NCI-H2196 (cell line): ENCODE measurements at regions not wholly inside any gene's neighbourhood (a gene's known extent, or its start where the extent isn't known, plus 50 kb on each side); places are given as distances from the start of the nearest gene placed in this dataset.

Source experiments
- DNase-seq: peaks from one replicate; lab custom pipeline; 2025; ENCODE audit not compliant: unreplicated experiment; lab: John Stamatoyannopoulos, UW

DNA sequence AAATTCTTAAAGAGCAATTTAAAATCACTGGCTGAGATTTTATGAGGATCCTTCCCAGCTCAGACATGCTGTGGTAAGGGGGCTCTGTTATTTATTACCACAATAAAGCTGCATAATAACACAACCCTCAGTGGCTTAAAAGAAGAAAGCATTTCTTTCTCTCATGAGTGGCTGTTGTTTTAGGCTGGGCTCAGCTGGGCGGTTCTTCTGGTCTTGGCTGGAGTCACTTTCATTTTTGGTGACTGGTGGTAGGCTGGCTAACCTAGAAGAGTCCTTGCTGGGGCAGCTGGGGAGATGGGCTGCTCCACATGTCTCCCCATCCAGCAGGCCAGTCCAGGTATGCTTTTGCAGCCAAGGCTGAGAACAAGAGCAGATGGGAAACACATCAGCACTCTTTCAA is 113.0 kb upstream of the MSX1 start:
- DNase-seq, result no peak

DNA sequence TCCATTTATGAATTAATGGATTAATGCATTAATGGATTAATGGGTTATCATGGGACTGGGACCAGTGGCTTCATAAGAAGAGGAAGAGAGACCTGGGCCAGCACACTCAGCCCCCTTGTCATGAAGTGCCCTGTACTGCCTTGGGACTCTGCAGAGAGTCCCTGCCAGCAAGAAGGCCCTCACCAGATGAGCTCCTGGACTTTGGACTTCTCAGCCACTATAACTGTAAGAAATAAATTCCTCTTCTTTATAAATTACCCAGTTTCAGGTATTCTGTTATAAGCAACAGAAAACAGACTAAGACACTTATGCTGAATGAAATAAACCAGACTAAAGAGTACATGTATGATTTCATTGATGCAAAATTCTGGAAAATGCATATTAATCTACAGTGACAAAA is 119.4 kb upstream of the MSX1 start:
- DNase-seq, result no peak

DNA sequence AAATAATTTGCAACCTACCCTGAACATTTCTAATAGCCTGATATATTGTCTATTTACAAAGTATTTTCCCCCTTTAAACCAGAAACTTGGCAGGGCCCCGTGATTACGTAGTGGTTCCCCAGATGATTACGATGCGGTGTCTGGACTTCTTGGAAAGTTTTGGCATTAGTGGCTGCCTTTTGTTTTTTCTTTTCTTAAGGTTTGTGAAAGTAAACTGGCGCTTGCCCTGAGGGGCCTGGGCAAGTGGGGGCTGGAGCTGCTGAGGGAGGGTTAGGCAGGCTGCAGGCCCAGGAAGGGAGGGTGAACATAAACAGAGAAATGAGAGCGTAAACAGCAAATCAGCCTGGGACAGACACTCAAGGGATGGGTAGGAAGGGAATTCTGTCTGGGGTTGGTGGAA is 123.6 kb upstream of the MSX1 start:
- DNase-seq, result no peak

DNA sequence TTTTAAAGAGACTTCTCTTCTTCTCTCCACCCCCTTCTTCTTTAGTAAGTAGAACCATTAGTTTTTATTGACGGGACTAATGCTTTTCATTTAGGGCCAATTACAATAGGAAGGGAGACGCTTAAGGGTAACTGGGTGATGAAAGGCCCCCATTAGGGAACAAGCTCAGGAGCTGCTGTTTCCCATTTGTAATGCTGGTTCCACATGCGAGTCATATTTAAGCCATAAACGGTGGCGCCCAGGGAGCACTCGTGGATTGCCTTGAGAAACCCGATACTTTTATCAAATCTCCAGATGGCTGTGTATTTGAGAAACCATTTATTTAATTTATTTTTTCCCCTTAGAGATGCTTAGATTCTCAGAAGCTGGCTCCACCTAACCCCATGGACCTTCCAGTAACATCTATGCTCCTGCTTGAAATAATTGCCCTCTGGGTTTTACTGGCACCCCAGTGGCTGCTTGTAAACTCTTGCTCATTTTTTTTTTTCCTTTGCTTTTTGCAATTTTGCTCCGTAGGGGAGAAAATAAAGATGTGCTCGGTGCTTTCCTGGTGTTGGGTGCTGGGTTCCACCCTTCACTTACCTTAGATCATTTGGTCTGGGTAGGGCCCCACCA is 124.2 kb upstream of the MSX1 start:
- no peak for DNase-seq

DNA sequence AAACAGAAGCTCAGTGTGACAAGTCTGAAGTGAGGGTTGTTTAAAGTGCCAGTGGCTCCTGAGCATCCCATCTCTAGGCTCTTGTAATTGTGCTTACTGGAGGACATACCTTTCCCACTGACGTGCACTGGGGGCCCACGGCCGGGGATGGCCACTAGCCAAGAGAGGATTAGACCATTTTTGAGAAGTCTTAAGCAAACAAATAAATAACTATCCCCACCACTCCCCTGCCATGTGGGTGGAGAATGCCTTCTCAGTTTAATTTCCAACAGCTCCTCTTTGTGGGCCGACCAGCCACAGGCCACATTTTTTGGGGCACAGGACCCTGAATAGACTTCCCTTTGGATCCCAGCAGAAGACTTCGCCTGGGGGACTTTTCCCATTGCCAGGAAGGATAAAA is 125.0 kb upstream of the MSX1 start:
- DNase-seq, result no peak

DNA sequence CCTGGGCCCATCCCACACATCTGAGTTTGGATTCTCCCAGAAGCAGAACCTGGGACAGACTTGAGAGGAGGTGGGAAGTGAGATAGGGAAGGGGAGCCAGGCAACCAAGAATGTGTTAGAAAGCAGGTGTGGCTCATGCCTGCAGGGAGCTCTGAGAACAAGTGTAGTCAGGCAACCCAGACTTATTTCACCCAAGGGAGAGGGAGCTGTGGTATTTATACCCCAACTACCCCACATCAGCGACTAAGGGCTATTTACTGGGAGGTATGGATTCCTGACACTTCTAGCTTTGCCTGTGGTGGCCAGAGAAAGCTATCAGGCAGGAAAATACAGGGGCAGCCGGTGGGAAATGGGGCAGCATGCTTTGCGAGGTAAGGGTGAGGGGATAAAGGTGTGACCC is 125.8 kb upstream of the MSX1 start:
- DNase-seq, result no peak

DNA sequence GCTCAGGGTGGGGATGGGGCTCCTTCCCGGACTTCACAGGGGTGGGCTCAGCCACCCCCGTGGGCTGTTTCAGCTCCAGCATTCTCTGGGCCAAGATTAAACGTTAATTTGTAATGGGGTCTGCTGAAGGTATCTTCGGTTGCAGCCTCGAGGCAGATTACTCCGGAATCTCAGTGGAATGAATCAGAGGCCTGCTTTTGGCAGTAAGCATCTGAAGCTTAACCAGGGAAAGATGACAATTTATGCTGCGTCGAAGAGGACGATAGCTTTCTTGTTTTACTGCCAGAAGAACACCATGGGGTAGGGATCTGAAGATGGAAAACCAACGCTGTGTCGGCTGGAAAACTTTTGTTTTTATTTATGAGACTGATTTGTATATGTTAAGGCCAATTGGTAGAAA is 129.2 kb upstream of the MSX1 start:
- DNase-seq, result no peak

DNA sequence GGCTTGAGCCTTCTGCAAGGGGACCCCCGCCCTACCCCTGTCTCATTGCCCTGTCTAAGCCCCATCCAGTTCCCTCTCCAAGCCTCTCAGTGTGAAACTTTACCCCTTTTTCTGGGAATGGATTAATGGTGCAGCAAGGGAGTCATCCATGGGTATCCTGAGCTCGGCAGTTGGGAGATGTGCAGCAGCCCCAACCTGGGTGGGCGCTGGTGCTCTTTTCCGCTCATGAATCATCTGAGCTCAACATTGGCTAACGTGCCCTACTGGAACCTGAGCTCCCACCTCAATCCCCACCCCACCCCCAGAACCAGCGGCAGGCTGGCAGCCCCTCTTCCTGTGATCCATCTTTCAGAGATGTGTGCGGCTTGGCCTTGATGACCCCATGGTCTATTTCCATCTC is 130.3 kb upstream of the MSX1 start:
- no peak for DNase-seq

DNA sequence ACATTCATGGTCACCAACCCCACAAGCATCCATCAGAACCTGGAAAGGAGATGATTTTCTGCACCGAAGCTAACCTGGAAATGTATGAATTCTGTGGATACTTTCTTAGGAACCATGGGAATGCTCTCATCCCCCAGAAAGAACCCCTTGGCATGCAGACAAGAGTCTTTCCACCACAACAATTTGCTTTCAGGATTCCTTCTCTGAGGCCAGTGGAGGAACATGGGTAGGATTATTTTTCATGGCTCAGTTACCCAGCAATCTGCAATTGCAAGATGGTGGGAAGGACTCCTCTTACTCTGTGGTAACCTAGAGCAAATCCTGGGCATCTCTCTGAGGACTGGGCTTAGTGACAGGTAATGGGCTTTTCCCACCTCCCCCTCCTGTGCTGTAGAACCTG is 131.9 kb upstream of the MSX1 start:
- no peak for DNase-seq

DNA sequence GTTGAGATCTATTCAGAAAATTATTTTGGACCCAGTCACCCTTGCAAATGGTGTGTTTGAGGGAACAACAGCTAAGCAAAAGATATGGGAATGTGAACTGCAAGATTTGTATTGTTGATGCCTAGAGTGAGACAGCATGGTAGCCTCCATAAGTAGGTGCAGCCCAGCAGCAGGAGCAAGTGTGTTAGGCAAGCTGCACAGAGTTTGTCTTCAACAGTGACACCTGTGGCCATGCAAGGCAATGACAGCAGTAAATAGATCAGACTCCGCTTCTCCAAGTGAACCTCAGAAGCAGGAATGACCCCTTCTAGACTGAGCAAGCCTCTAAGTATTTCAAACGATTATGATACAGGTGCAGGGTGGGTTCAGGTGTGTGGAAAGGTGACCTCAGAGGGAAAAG is 133.4 kb upstream of the MSX1 start:
- DNase-seq, result no peak

DNA sequence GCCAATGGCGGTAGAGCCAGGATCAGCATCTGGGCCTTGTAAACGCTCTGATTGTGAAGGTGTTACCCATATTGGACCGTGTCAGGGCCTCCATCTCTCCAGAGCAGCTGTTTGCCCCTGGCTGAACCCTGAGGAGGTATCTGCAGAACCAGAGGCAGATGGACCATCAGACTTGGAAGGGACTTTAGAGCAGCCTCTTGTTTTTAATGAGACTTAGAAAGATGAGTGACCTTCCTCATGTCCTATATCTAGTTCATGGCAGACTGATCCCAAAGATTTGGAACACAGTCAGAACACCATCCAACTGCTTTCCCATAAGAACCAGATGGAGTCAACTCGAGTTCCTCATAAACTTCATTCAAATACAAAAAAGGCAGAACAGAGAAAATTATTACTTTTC is 135.1 kb upstream of the MSX1 start:
- DNase-seq, result no peak

DNA sequence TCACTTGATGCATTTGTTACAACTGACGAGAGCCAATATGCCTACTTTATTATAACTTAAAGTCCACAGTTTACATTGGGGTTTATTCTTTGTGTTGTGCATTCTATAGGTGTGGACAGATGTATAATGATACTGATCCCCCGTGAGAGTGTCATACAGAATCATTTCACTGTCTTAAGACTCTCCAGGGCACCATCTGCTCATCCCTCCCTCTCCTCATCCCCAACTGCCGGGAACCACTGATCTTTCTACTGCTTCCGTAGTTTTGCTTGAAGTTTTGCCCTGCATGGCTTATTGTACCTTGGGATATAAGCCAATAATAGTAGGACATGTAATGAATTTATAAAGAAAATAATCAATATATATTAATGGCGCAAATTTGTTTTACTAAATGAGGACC is 137.8 kb upstream of the MSX1 start:
- DNase-seq, result no peak

DNA sequence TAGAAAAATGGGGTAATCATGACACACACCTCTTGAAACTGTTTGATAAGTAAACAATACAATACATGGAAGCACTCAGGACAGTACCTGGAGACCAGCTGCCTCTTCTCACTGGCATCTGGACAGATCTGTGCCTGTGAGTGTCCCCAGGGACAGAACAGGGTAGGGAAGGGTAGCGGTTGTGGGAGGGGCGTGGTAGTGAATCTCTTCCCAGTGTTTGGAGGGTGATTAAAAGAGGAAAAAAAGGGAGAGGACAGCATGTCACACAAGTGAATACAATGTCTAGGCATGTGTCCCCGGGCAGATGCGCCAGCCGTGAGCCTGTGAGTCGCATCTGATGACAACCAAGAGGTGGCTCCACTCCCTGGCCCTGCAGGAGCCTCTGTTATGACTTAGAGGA is 138.8 kb upstream of the MSX1 start:
- no peak for DNase-seq

DNA sequence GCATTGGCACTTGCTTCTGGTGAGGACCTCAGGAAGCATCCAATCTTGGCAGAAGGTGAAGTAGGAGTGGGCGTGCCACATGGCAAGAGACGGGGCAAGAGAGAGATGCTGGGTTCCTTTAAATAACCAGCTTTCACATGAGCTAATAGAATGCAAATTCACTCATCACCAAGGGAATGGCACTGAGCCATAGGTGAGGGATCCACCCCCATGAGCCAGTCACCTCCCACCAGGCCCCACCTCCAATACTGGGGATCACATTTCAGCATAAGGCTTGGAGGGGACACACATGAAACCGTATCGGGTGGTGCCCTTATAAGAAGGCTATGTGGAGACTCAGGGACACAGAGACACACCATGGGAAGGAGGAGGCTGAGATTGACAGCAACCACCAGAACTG is 140.0 kb upstream of the MSX1 start:
- DNase-seq, result no peak

DNA sequence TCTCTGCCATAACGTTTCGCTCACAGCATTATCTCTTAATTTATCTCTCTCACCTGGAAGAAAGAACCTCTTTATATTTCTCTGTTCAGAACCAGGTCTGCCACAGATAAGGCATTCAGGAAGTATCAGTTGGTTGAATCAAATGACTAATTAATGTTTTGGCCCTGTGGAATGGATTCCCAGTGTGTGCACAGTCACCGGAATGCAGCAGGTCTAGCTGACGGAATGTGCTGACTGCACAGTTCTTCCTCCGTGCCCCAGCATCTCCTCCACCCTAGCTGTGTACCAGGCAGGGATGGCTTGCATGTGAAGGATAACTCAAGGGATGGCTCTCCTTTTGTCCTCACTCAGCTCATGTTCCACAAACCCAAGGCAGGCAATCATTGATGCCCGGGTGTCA is 141.8 kb upstream of the MSX1 start:
- no peak for DNase-seq

DNA sequence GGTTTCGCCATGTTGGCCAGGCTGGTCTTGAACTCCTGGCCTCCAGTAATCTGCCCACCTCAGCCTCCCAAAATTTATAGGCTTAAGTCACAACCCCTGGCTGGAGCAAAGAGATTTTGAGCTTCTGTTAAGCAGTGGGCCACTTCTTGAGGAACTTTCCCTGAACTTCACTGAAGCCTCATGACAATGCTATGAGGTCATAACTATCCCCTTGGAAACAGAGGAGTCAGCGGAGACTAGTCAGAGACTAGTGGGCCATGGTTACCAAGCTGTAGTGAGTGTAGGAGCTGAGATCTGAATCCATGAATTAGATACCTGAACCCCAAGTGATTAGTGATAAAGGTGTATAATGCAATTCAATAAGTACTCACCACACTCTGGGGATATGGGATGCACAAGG is 145.1 kb upstream of the MSX1 start:
- DNase-seq, result no peak

DNA sequence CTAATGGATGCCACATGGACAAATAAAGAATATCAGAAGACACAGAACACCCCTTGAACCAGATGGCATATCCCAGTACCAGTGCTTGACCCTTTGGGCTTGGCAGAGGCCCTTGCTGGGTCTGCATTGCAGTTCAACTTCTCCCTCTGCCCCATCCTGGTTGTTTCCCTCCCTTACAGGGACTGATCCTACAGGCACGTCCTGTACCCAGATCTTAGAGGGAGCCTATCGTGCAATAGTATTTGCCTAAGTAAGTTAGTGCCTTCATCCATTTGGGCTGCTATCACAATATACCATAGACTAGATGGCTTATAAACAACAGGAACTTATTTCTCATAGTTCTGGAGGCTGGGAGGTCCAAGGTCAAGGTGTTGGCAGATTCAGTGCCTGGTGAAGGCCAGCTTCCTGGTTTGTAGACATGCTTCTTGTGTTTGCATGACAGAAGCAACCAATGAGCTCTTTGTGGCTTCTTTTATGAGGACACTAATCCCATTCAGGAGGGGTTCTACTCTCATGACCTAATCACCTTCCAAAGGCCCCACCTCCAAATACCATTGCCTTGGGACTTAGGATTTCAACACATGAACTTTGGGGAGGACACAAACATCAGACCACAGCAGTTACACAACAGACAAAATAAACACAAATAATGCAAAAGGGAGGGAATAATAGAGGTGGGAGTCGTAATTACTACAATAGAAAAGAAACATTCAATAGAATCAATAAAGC is 146.5 kb upstream of the MSX1 start:
- no peak for DNase-seq

DNA sequence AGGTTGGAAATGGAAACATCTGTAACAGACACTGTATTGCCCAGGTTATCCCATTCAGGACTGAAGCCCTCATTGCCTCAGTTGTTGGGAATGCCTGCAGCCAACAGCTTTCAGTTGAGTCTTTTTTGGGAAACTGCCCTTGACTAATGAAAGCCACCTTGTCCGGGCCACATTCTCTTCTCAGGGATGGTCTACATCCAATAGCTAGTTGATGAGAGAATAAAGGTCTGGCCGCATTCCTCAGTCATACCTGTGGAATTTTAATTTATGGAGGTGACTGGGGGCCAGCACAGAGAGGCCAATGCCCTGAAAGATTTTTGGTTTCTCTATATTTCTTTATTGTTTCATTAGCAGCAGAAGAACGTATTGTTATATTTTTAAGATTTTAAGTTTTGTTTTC is 147.6 kb upstream of the MSX1 start:
- no peak for DNase-seq

DNA sequence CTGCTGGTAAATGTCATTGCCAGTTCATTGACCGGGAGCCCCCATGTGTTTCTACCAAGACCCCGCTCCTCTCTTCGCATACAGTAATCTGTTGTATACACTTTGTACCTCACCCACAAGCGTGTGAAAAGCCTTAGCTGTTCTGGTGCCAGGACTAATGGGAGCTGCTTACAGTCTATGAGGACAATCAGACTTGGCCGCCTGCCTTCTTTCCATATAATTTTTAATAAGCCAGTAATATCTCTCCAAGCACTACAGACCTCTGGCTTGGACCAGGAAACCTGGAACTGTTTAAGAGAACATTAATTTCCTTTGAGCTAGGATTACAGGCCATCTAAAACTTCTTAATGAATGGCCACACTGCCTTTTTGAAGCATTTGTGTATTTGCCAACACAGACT is 149.7 kb upstream of the MSX1 start:
- no peak for DNase-seq

DNA sequence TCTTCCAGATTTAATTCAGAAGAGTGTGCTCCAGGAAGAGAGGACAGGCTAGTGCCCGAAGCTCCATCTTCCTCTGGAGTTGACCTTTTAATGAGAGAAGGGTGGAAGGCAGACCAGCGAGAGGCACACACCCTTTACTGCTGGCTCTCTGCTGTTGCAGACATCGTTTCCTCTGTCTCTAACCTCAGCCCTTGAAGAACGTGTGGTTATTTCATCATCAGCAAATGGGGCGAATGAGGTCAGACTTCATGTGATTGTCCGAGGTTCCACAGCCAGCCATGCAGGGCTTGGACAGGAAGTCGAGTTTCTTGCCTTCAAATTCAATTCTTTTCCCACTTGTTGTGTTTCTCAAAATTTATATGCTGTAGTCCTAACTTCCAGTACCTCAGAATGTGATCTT is 155.2 kb upstream of the MSX1 start:
- DNase-seq, result no peak

DNA sequence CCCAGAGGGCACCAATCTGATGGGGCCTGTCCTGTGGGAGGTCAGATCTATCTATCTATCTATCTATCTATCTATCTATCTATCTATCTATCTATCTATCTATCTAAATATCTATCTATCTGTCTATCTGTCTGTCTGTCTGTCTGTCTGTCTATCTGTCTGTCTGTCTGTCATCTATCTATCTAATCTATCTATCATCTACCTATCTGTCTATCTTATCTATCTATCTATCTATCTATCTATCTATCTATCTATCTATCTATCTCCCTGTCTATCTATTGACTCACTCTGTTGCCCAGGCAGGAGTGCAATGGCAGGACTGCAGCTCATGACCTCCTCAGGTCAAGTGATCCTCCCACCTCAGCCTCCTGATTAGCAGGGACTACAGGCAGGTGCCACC is 155.7 kb upstream of the STX18 start:
- DNase-seq, result no peak

DNA sequence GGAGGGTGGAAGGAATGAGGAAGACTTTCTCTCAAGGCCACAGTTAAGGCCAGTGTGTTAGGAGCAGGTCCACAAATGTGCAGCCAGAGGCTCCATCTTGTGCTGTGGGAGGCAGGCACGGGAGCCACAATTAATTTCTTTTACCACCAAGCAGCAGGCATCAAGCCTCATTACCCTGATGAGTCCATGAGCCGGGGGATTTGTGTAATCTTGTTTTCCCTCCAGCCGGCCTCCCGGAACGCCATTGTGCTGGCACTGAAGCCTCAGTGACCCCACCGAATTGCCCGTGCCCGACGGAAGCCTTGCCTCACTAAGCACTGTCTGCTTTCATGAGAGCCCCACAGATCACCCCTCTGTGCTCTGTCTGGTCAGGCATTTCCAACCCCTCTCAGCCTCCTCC is 154.7 kb upstream of the STX18 start:
- DNase-seq, result no peak

DNA sequence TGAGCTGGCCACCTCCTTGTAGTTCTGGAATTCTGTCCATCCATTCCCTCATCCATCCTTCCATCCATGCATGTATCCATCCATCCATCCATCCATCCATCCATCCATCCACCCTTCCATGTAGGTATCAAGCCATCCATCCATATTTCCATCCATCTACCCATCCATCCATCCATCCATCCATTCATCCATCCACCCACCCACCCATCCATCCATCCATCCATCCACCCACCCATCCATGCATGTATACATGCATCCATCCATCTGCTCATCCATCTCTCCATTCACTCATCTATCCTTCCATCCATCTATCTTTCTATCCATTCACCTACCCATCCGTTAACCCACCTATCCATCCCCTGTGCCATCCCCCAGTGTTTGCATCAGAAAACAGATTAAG is 153.6 kb upstream of the STX18 start:
- DNase-seq, result no peak
